ENCODE measurements at regions not wholly inside any gene's neighbourhood (a gene's known extent, or its start where the extent isn't known, plus 50 kb on each side); places are given as distances from the start of the nearest gene placed in this dataset.

GRCh38 chr2:180443888-180444287, 436.8 kb upstream of the CWC22 start:
- no peak for TF ChIP-seq CTCF (tag by site-specific recombination; IDR thresholded peaks at IDR 0.05)
- no peak for TF ChIP-seq ZNF449 (tag by site-specific recombination; IDR thresholded peaks at IDR 0.05)
- TF ChIP-seq ZNF768 (tag by site-specific recombination; IDR thresholded peaks at IDR 0.05) = no peak
- no peak for TF ChIP-seq SALL2 (tag by site-specific recombination; IDR thresholded peaks at IDR 0.05; ENCODE audit: borderline replicate concordance)
- TF ChIP-seq ZNF24 (tag by site-specific recombination; IDR thresholded peaks at IDR 0.05) = no peak
- no peak for TF ChIP-seq ZNF548 (tag by site-specific recombination; IDR thresholded peaks at IDR 0.05)
- no peak for TF ChIP-seq ZNF266 (tag by site-specific recombination; IDR thresholded peaks at IDR 0.05; ENCODE audit: low read depth)
- TF ChIP-seq ZNF324 (tag by site-specific recombination; IDR thresholded peaks at IDR 0.05) = no peak
- no peak for TF ChIP-seq MZF1 (tag by site-specific recombination; IDR thresholded peaks at IDR 0.05; ENCODE audit: borderline replicate concordance)
- no peak for TF ChIP-seq TCF7L2 (IDR thresholded peaks at IDR 0.05; ENCODE audit: borderline replicate concordance, low read depth, low read length)
- no peak for TF ChIP-seq ZNF2 (tag by site-specific recombination; IDR thresholded peaks at IDR 0.05)
- TF ChIP-seq MYNN (tag by site-specific recombination; IDR thresholded peaks at IDR 0.05; ENCODE audit: borderline replicate concordance) = no peak
- no peak for TF ChIP-seq ZNF76 (tag by site-specific recombination; IDR thresholded peaks at IDR 0.05; ENCODE audit: borderline replicate concordance, low read depth)
- no peak for TF ChIP-seq EGR2 (tag by site-specific recombination; IDR thresholded peaks at IDR 0.05; ENCODE audit: low read depth)
